Fibroblast of lung (primary cell): ENCODE measurements at regions not wholly inside any gene's neighbourhood (a gene's known extent, or its start where the extent isn't known, plus 50 kb on each side); places are given as distances from the start of the nearest gene placed in this dataset.
A peak's percentile ranks its signal among the peaks of the same experiment; 100 is the strongest.

Experiments
- DNase-seq, 2 donors: peaks; one replicate each; pipeline versions ENCODE4 v3.0.0 to v3.0.0-alpha.2; 2010; ENCODE audit warnings: low read depth in 2 of 2
- H2AFZ ChIP-seq: 2 replicates; pipeline ENCODE4 v1.5.1; 2012; ENCODE audit warnings: low read length, control low read depth, inconsistent platforms
- H3K27ac ChIP-seq: 2 replicates; pipeline ENCODE4 v1.5.1; 2011; ENCODE audit warnings: low read length, control low read depth; ENCODE audit not compliant: insufficient read depth
- H3K27me3 ChIP-seq: 2 replicates; pipeline ENCODE4 v1.5.1; 2011; ENCODE audit warnings: mild to moderate bottlenecking, low read length; ENCODE audit not compliant: control insufficient read depth, insufficient read depth
- H3K36me3 ChIP-seq: 2 replicates; pipeline ENCODE4 v1.5.1; 2011; ENCODE audit warnings: low read length; ENCODE audit not compliant: control insufficient read depth, insufficient read depth
- H3K4me1 ChIP-seq: 2 replicates; pipeline ENCODE4 v1.5.1; 2011; ENCODE audit warnings: low read length; ENCODE audit not compliant: control insufficient read depth, insufficient read depth; ENCODE audit errors: extremely low read depth
- H3K4me2 ChIP-seq: 2 replicates; pipeline ENCODE4 v1.5.1; 2011; ENCODE audit warnings: low read length, control low read depth; ENCODE audit not compliant: insufficient read depth; ENCODE audit errors: extremely low read depth
- H3K4me3 ChIP-seq, 4 experiments: fragments of 200-600 bp in 1 of 4; sonication (generic) in 1 of 4; replicated peaks in 1 of 4; 2 replicates each; pipeline ENCODE4 v1.5.1; 2011 to 2016; ENCODE audit warnings: low read length in 4 of 4, low read depth in 3 of 4, mild to moderate bottlenecking in 3 of 4, control low read depth in 2 of 4, inconsistent platforms in 1 of 4, mixed read lengths in 1 of 4; ENCODE audit not compliant: insufficient read depth in 1 of 4; ENCODE audit errors: control extremely low read depth in 1 of 4
- H3K79me2 ChIP-seq: 2 replicates; pipeline ENCODE4 v1.5.1; 2012; ENCODE audit warnings: mild to moderate bottlenecking, low read length, inconsistent platforms; ENCODE audit not compliant: control insufficient read depth, insufficient read depth
- H3K9ac ChIP-seq: 2 replicates; pipeline ENCODE4 v1.5.1; 2011; ENCODE audit warnings: mild to moderate bottlenecking, low read length, control low read depth; ENCODE audit not compliant: insufficient read depth
- H3K9me3 ChIP-seq: 2 replicates; pipeline ENCODE4 v1.5.1; 2012; ENCODE audit warnings: low read depth, low read length; ENCODE audit not compliant: control insufficient read depth, insufficient read depth
- H4K20me1 ChIP-seq: 2 replicates; pipeline ENCODE4 v1.5.1; 2011; ENCODE audit warnings: low read length; ENCODE audit not compliant: control insufficient read depth, insufficient read depth; ENCODE audit errors: extremely low read depth
- CTCF ChIP-seq, 2 donors: IDR thresholded peaks in 1 of 2; conservative IDR thresholded peaks in 1 of 2; 1 replicate in 1 of 2; 2 replicates in 1 of 2; pipeline ENCODE4 v1.5.1; 2011 to 2012; ENCODE audit warnings: low read length in 2 of 2, control low read depth in 1 of 2, inconsistent platforms in 1 of 2, low read depth in 1 of 2, mild to moderate bottlenecking in 1 of 2
- EZH2 ChIP-seq: IDR thresholded peaks from 2 replicates; pipeline ENCODE4 v1.5.1; 2012; ENCODE audit warnings: low read length, control low read depth, mild to moderate bottlenecking; ENCODE audit errors: missing control alignments

GRCh38 chr4:186839122-186840037, 115.7 kb upstream of the FAT1 start:
- TF ChIP-seq EZH2 (no peak), CTCF (conservative IDR thresholded peaks at IDR 0.05 in 1 of 2, IDR thresholded peaks at IDR 0.05 in 1 of 2; ENCODE audit: low read depth in 1 of 2, low read length in 2 of 2) (no peak)
- Histone ChIP-seq H3K79me2 (no peaks in the 10 kb centered on the region), H2AFZ (peak overlapping the region; percentile 78), H4K20me1 (no peaks in the 10 kb centered on the region), H3K27ac (peak overlapping the region; percentile 94), H3K9me3 (no peaks in the 10 kb centered on the region), H3K36me3 (no peaks in the 10 kb centered on the region), H3K4me1 (peaks cover 8% of the 10 kb centered on the region), H3K27me3 (no peaks in the 10 kb centered on the region), H3K4me3 (peak overlapping the region; percentile 38 to 55 (median 42)), H3K4me2 (peak overlapping the region; percentile 83), H3K9ac (peak overlapping the region; percentile 52)
- peak; percentile 86 to 90 for DNase-seq

- H3K4me3 ChIP-seq, result peak overlapping the region in 3 of 4 experiments; percentile 40 to 55 (median 45)
- H3K9me3 ChIP-seq, result no peaks in the 10 kb centered on the region
- no peaks in the 10 kb centered on the region for H3K27me3 ChIP-seq
- no peak for TF ChIP-seq EZH2
- no peak for TF ChIP-seq CTCF (conservative IDR thresholded peaks at IDR 0.05 in 1 of 2, IDR thresholded peaks at IDR 0.05 in 1 of 2; ENCODE audit: low read depth in 1 of 2, low read length in 2 of 2)
- no peaks in the 10 kb centered on the region for H4K20me1 ChIP-seq
- H3K9ac ChIP-seq, result peak overlapping the region; percentile 52
- peak overlapping the region; percentile 83 for H3K4me2 ChIP-seq
- H3K4me1 ChIP-seq, result peaks cover 8% of the 10 kb centered on the region
- H3K27ac ChIP-seq, result peak overlapping the region; percentile 94
- H3K79me2 ChIP-seq, result no peaks in the 10 kb centered on the region
- DNase-seq, result peak; percentile 53 to 65
- H3K36me3 ChIP-seq, result no peaks in the 10 kb centered on the region
- peak overlapping the region; percentile 71 for H2AFZ ChIP-seq
These were observed 116.6 kb upstream of the FAT1 start for GRCh38 chr4:186840222-186840701.

GRCh38 chr4:186840771-186841301, 117.2 kb upstream of the FAT1 start:
- H3K27ac ChIP-seq, result peak overlapping the region; percentile 94
- peak overlapping the region; percentile 17 for H2AFZ ChIP-seq

More at GRCh38 chr4:186840771-186841301, 117.2 kb upstream of the FAT1 start:
- Histone ChIP-seq H4K20me1 (no peaks in the 10 kb centered on the region), H3K4me1 (peaks cover 8% of the 10 kb centered on the region), H3K9me3 (no peaks in the 10 kb centered on the region), H3K79me2 (no peaks in the 10 kb centered on the region), H3K36me3 (no peaks in the 10 kb centered on the region), H3K4me2 (peak overlapping the region; percentile 30), H3K9ac (no peak overlapping the region), H3K27me3 (no peaks in the 10 kb centered on the region), H3K4me3 (peak overlapping the region in 1 of 4 experiments; percentile 55)
- no peak for DNase-seq
- no peak for TF ChIP-seq CTCF (conservative IDR thresholded peaks at IDR 0.05 in 1 of 2, IDR thresholded peaks at IDR 0.05 in 1 of 2; ENCODE audit: low read depth in 1 of 2, low read length in 2 of 2)
- no peak for TF ChIP-seq EZH2
